ENCODE measurements at regions not wholly inside any gene's neighbourhood (a gene's known extent, or its start where the extent isn't known, plus 50 kb on each side); places are given as distances from the start of the nearest gene placed in this dataset.
"Not testable (repeated sequence)": the region's sequence is repeated elsewhere in the genome, so short reads cannot be mapped to it uniquely, and the experiment has no call there.

DNA sequence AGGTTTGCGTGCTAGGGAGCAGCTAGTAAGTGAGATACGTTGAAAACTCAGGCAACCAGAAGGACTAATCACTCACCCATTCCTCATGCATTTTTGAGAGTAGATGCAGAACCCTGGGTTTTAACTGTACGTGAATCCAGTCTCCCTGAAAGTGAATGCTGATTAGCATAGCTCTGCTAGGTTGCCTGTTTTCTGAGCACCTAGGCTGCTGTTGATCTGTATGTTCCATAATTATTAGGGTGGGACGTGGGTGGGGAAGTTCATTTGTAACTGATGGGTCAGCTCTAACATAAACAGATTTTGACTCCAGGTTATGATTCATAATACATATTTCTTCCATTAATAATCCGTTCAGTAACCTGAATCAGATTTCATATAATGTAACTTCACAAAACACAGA is 379.0 kb upstream of the FANCL start:
- DNase-seq (ENCODE audit: low spot score) = no peak

DNA sequence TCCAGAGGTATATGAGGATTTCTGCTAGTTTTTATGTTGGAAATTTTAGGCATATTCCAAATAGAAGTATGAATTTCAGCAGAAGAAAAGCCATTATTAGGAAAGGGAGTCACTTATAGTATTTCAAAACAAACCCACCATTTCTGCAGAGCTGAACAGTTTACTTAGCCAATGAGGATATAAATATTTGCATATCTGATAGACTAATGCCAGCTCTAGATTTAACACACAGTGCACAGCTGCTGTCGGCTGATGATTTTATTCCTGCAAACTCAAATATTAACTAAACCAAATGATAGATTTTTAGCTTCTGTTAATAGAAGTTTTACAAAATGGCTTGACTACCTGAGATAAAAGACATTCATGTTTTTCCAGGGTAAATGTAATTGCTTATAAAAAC is 375.8 kb upstream of the FANCL start:
- DNase-seq (ENCODE audit: low spot score) = no peak

DNA sequence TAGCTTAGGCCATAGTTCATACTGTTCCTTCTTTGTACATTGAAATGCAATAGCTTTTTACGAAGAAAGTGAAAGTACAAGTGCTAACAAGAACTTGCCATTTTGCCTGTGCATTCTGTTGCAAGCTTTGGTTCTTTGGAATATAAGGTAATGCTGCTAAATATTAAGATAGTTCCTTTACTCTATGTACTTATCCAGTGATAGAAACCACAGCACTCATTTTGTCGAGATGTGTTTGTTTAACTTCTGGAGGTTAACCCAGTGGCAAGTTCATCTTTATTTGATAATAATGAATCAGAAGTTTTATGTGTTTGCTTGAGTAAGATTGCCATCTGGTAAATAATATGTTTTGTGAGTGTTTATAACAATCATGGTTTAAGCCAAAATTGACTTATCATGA is 373.1 kb upstream of the FANCL start:
- DNase-seq (ENCODE audit: low spot score) = no peak

DNA sequence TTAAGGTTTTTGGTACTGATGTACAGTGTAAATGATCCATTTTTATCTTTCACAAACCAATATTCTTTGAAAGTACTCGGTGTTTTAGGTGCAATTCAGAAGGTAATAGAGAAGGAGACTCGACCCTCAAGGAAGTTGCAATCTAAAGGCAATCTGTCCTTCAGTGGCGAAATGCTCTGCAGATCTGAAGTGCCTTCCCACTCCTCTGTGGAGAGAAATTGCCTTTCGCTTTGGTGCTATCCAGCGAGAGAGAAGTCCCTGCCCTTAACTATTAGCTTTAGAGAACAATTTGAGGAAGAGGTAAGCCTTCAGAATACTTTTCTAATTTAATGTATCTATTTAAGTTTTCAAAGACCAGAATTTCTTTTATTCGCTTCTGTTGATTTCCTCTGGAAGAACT is 371.8 kb upstream of the FANCL start:
- DNase-seq (ENCODE audit: low spot score) = no peak

DNA sequence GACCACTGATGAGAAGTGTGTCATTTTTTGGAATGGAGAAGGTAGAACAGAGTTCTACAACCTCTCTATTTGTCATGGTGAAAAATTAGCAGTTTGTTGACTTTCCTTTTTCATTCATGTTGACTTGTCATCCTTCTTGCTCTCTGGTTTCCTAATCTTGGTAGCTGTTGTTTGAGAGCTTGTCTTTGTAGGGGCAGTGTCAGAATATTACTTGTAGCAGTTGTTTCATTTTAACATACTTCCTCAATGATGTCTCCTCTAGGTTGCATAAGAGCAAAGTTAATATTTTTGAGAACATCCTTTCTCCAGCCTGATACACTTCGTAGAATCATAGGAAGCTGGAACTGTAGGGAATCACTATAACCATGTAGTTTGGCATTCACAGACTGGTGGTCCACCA is 368.2 kb upstream of the FANCL start:
- DNase-seq (ENCODE audit: low spot score) = no peak

DNA sequence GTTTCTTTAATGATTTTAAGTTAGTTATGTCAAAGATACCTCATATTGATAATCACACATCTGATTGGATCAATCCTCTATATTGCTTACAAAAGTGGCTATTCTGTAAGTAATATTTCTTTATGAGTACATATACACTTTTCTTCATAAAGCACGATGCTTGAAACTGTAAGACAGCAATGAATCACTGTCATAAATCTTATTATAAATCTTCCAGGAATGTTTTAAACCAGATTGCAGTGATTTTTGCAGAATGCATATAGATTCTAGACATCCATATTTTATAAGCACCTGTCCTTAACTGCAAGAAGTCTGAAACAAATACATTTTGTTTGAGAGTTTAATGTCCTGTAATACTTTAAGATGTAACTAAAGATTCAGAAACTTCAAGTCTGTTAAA is 367.0 kb upstream of the FANCL start:
- no peak for DNase-seq (ENCODE audit: low spot score)

DNA sequence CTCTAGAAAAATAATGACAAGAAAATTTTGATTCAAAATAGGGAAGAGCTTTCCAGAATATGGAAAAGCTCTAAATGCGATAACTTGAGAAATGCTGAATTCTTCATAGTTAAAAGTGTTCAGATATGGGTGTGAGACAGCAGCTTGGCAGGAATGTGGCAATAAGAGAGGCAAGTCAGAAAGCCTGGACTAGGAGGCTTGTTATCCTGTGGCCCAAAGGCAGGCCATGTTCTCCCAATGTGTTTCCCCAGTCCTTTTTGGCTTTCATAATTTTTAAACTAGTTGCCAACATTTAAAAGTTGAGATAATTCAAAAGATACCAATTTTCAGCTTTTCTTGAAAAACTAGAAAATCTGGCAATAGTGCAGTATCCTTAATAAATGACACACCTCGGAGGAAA is 366.3 kb upstream of the FANCL start:
- no peak for DNase-seq (ENCODE audit: low spot score)

DNA sequence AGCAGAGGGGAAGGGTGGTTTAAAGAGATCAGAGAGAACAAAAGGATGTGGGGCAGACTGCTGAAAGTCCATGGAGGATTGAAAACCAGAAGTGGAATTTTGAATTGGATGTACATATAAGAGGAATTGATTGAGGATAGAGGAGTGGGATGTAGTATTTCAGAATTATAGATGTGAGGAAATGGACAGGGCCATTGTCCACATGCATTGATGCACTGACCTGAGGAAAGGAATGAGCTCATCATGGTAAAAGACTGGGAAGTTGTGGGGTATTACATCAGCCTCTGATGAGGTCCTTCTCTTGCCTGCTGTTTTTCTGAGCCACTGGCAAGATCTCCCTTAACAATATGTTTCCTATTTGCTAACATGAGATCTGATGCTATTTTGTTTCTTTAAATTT is 365.7 kb upstream of the FANCL start:
- no peak for DNase-seq (ENCODE audit: low spot score)

DNA sequence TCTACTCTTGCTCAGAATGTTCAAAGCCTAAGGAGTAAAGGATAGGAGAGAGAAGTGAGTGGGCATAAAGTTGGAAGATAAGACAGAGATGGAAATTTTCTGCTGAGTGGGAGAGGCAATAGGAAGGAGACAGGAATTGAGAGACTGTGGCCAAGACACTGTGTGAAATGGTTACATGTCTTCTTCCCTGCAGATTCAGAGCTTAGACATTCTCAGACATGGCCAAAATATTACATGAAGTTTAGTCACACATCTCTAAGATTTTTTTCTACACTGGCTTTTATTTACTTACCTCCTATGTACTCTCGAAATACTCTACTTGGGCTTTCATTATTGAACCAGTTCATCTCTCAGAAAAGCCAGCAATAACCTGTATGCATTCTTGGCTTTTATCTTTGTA is 363.0 kb upstream of the FANCL start:
- no peak for DNase-seq (ENCODE audit: low spot score)

DNA sequence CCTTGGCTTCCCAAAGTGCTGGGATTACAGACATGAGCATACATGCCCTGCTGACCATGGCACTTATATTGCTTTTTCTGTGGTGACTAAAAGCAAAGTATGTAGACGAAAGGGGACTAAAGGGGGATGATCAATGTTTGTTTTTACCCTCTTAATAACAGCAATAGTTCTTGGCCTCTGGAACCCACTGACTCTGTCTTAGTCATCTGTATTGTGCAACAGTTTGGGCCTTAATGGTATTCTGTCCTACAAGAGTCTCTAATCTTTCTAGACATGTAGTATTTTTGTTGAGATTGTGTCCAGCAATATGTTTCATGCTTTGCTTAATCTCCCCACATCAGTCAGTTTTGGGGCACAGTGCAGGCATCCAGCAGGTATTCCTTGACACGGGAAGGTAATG is 359.9 kb upstream of the FANCL start:
- DNase-seq (ENCODE audit: low spot score) = no peak

DNA sequence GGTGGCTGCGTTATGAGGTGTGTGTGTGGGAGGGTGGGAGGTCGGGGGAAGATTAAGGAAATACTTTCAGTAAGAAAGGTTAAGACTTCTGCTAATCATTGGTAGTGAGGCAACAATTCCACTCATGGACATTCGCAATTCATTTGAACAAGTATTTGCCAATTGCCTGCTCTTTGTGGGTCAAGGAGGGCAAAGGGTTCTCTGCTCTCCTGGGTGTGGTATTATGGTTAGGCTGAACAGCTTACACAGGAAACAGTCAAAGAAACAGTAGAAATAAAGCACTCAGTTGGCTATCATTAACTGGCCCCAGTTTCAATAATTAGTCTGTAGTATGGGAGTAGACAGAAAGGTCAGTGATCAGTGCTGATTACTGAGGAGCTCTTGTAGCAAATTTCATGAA is 357.0 kb upstream of the FANCL start:
- no peak for DNase-seq (ENCODE audit: low spot score)

DNA sequence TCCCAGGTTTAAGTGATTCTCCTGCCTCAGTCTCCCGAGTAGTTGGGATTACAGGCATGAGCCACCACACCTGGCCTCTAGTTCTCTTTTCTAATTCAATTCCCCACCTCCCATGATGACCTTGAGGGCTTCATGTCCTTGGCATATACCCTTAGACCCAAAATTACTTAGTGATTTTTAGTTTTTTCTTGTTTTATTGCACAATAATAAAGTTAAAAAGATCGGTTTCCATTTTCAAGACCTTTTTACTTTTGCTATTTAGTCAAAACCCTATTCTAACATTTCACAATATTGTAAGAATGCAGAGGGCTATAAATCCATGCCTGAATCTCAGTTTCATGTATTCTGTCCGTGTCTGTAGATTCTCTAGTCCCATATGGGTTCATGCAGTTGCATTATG is 354.6 kb upstream of the FANCL start:
- no peak for DNase-seq (ENCODE audit: low spot score)

DNA sequence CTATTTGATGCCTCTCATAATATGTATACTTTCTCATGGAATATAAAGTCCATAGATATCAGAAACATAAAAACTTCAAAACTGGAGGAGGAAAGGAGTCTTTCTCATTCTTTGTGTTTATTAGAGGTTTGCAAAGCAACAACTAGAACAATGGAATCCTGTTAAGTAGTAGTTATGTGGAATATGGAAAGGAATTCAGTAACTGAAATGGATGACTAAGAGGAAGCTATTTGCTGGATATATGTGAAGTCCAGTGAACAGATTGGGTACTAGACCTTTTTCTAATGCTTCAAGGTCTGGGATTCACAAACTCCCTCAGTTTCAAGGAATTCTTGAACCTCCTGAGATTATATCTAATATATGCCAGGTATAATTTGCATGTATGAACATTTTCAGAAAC is 353.6 kb upstream of the FANCL start:
- DNase-seq (ENCODE audit: low spot score) = no peak

DNA sequence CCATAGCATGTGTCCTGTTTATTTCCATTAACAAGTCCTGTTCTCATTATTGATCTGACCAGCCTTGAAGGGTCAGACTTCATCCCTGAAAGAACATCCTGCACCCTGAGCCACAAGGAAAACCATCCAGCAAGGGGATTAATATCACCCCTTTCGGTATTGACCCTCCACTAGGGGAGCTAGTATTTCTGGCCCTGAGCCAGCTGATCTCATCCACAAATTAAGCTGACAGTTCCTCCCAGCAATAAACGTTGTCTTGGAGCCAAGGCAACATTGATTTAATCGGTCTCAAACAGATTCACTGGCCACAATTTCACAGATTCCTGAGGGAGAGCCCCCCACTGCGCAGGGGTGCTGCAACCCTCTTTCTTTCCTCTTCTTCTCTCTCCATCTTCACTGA is 353.1 kb upstream of the FANCL start:
- no peak for DNase-seq (ENCODE audit: low spot score)

DNA sequence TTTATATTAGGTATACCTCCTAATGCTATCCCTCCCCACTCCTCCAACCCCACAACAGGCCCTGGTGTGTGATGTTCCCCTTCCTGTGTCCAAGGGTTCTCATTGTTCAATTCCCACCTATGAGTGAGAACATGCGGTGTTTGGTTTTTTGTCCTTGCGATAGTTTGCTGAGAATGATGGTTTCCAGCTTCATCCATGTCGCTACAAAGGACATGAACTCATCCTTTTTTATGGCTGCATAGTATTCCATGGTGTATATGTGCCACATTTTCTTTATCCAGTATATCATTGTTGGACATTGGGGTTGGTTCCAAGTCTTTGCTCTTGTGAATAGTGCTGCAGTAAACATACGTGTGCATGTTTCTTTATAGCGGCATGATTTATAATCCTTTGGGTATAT is 345.1 kb upstream of the FANCL start:
- not testable (repeated sequence) for DNase-seq (ENCODE audit: low spot score)

DNA sequence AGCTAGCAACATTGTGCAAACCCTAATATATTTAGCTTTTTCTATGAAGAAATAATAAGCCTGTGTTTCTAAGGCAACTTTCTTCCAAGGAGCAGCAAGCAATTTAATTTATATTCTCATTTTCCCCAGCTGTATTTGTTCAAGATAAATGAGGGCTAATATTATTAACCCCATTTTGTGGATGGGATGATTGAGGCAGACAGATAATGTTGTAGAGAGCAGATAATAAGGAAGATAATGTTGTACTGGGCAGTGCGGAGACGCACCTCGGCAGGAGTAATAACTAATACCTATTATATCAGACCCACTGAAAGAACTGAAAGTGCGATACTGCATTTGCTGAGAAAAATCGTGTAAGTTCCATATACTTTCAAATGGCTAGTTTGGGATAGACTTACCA is 344.1 kb upstream of the FANCL start:
- DNase-seq (ENCODE audit: low spot score) = no peak

DNA sequence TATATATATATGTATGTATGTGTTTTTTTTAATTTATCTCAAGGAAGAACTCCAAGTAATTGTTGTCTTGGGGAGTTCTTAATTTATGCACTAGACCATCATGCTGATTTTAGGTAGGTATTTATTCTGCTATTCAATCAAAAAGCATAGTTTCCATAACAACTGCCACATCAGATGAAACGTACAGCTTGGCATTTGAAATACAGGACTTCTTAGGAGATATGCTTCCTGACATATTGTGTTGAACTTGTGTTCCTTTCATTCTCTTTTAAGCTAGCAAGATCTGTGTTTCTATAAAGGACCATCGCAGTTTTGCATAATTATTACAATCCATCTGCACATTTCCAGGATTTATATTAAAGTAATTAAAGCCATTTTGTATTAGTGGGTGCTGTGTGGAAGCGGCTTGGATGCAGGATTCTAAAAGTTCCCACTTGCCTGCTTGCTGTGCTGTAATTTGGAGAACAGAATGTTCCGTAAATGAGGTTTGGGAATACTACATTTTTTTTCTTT is 343.5 kb upstream of the FANCL start:
- no peak for DNase-seq (ENCODE audit: low spot score)

DNA sequence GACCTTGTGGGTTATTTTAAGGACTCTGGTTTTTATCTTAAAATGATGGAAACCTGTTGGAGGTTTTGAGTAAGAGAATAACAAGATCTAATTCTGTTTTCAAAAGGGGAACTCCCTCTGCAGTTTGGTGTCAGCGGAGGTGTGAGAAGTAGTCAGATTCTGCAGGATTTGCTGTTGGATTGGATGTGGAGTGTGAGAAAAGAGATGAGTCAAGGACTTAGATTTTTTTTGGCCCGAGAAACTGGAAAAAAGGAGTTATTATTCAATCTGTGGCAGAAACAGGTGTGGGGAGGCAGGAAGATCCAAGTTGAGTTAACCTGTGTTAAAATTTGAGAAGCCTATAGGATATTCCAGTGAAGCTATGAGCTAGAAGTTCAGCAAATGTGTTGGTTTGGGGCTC is 337.2 kb upstream of the FANCL start:
- no peak for DNase-seq (ENCODE audit: low spot score)

DNA sequence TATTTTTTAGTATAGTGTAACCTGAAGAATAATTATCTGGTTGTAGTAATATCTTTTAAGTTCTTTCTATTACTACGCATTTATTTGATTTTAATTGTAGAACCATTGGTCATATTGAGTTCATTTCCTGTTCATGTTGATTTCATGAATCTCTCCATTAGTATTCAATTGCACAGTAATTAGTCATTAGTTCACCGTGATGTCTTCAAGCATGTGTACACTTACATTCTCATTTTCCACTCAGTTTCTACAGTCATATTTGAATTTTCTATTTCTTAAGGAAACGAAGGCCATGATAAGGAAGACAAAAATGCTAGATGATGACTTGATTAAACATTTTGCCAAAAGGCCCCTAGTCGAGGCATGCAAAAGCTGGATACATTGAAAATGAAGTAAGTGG is 333.7 kb upstream of the FANCL start:
- no peak for DNase-seq (ENCODE audit: low spot score)

DNA sequence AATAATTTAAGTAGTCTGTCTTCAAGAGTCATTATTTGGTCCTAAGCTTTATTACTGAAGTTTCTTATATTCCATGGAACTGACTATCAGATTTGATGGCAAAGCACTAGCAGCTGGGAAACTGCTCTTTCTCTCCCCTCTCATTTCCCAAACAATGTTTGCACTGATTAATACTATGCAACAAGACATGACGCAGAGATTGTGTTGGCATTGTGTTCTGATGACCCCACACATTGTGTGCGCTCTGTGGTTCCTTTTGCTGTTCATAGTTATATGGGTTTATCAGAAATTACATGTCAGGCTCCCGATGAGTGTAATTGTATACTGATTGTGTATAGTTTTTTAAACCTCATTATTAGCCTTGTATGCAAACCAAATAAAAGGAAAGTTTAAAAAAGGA is 331.6 kb upstream of the FANCL start:
- no peak for DNase-seq (ENCODE audit: low spot score)

DNA sequence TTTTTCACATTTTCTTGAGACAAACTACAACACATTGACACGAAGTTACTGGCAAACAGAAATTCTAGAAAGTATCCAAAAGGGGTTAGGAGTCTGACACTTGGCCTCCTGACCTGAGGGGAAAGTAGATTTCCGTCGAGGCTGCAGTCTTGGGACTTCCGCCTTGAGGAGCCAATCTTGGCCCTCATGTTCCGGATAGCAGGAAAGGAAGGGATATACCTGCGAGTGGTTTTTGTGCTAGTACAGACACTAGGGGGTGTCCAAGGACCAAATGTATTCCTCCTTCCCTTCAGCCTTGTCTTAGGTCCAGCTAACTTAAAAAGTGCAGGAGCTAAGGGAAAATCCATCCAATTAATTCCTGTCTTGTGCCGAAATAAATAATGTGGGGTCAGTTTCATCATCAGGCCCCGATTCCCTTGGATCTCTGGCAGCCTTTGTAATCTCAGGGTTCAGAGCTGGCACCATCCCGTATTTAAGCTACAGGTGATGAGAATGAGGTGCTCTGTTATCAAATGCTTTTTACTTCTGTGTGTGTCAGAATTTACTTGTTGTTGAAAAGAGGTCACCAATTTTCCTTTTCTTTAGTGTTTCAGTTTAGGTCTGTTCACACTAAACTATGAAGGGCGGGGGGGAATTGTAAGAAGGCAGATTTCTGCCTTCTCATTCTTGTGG is 330.2 kb upstream of the FANCL start:
- DNase-seq (ENCODE audit: low spot score) = peak; percentile 46

DNA sequence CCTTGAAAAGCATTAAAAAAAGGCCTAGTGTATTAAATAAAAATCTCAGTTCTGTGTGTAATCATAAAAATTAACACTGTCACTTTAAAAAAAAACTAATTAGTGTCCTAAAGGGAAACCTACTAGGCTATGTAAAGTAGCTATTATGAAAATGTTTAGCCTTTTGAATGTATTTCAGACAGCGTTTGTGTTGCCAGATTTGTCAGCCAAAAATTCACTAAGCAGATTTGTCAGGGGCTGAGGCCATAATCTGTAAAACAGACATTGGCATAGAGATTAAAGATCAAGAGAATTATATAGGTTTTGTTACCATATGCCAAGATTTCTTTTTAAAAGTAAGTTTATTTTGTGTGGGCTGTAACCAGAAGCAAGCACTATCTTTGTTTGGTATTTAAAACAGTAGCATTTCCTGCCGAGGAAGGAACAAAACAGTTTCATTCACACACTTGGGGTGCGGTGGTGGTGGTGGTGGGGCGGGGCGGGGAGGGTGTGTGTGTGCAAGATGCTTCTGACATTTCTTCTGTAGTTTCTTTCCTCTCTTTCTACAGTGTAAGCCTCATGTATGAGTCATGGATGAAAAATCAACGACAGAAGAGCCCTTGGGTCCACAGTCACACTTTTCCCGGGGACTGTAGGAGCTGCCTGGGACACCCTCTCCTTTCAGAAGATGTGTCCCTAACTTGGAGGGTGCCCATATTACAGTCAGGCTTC is 328.5 kb upstream of the FANCL start:
- DNase-seq (ENCODE audit: low spot score) = peak; percentile 19

DNA sequence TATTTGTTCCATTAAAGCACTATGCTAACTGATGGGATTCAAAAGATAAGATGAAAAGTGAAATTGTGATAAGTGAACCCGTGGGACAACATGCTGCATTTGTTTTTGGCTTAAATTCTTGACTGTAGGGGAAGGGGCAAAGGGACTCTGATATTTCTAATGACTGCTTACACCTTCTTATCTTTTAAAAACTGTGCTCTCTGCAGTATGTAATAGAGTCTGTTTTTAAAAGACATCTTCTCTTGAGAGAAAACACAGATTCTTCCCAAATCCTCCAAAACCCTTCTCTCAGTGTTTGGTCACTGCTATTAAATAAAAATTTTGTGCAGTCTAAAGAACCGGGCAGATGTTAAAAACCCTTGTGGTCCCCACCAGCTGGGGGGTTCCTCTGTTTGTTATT is 327.8 kb upstream of the FANCL start:
- DNase-seq (ENCODE audit: low spot score) = no peak

DNA sequence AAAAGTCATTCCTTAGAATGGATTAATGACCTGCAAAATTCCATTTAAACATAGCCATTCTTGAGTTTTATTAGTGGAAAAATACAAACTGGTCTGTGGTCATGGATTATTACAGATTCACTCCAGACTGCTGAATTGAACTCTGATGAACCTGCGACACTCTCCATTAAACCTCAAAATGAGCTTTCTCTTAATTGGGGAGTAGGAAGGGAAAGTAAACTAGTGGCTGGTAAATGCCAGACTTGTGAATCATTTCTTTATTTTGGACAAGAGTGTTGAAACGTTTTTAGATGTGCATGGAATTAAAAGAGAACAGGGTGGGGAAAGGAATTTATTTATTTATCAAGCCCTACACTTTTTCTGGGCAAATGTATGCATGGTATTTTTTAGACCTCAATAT is 321.2 kb upstream of the FANCL start:
- no peak for DNase-seq (ENCODE audit: low spot score)

Data from AG08395 (cell line).